ENCODE measurements at regions not wholly inside any gene's neighbourhood (a gene's known extent, or its start where the extent isn't known, plus 50 kb on each side); places are given as distances from the start of the nearest gene placed in this dataset.

DNA sequence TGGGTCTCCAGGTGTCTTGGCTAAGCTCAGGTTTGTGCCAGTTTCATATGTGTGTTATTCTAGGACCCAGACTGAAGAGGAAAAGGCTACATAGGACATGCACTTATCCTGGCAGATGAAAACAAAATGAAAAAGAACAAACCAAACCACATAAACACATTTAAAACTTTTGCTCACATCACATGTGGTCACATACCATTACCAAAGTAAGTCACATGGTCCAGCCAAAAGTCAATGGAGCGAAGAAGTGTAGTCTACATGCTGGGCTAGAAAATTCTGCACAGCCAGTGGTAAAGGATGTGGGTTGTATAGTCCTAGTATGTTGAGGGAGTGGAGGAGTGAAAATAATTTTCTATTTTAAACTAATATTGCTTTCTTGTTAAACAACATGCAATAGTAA lies 437.5 kb downstream of the BTBD3 start:
- no peaks in the 10 kb centered on the region for H3K9me3 ChIP-seq (ENCODE audit: control insufficient read depth, insufficient read depth, low read depth, low read length)
- H3K4me1 ChIP-seq (ENCODE audit: control insufficient read depth, insufficient read depth, low read length), result no peaks in the 10 kb centered on the region
- no peak overlapping the region for H3K27ac ChIP-seq (ENCODE audit: extremely low read depth, low read depth, low read length)
- ChIA-PET POLR2A (no interaction called here), CTCF (no interaction called here)
- H3K36me3 ChIP-seq (ENCODE audit: control insufficient read depth in 2 of 2, insufficient read depth in 1 of 2, low read length in 2 of 2), result no peaks in the 10 kb centered on the region
- TF ChIP-seq ZNF423 (tag by site-specific recombination; IDR thresholded peaks at IDR 0.05) (no peak), ZNF623 (tag by site-specific recombination; IDR thresholded peaks at IDR 0.05) (no peak), ZNF391 (tag by site-specific recombination; IDR thresholded peaks at IDR 0.05; ENCODE audit: borderline replicate concordance, low read depth) (no peak), SETDB1 (IDR thresholded peaks at IDR 0.05; ENCODE audit: insufficient read length, low read length) (no peak), ZNF426 (tag by site-specific recombination; IDR thresholded peaks at IDR 0.05) (no peak), GLI4 (tag by site-specific recombination; IDR thresholded peaks at IDR 0.05) (no peak), ZNF335 (tag by site-specific recombination; conservative IDR thresholded peaks at IDR 0.05) (no peak), ZNF596 (tag by site-specific recombination; IDR thresholded peaks at IDR 0.05) (no peak), KLF16 (tag by site-specific recombination; IDR thresholded peaks at IDR 0.05) (no peak), ZNF585B (tag by site-specific recombination; IDR thresholded peaks at IDR 0.05) (no peak), SP2 (tag by site-specific recombination; IDR thresholded peaks at IDR 0.05) (no peak), ELK4 (IDR thresholded peaks at IDR 0.05; ENCODE audit: borderline replicate concordance, low read depth, low read length) (no peak), ZFP69B (tag by site-specific recombination; IDR thresholded peaks at IDR 0.05) (no peak), ZNF776 (tag by site-specific recombination; IDR thresholded peaks at IDR 0.05; ENCODE audit: borderline replicate concordance) (no peak), ZNF530 (tag by site-specific recombination; IDR thresholded peaks at IDR 0.05; ENCODE audit: low read depth) (no peak), ZNF184 (tag by site-specific recombination; IDR thresholded peaks at IDR 0.05) (no peak)
- TF ChIP-seq, protein P1, sequence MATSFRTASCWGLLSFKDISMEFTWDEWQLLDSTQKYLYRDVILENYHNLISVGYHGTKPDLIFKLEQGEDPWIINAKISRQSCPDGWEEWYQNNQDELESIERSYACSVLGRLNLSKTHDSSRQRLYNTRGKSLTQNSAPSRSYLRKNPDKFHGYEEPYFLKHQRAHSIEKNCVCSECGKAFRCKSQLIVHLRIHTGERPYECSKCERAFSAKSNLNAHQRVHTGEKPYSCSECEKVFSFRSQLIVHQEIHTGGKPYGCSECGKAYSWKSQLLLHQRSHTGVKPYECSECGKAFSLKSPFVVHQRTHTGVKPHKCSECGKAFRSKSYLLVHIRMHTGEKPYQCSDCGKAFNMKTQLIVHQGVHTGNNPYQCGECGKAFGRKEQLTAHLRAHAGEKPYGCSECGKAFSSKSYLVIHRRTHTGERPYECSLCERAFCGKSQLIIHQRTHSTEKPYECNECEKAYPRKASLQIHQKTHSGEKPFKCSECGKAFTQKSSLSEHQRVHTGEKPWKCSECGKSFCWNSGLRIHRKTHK (tag by site-specific recombination; IDR thresholded peaks at IDR 0.05), result no peak
- no peak overlapping the region for H3K4me3 ChIP-seq (ENCODE audit: low read depth, low read length)

DNA sequence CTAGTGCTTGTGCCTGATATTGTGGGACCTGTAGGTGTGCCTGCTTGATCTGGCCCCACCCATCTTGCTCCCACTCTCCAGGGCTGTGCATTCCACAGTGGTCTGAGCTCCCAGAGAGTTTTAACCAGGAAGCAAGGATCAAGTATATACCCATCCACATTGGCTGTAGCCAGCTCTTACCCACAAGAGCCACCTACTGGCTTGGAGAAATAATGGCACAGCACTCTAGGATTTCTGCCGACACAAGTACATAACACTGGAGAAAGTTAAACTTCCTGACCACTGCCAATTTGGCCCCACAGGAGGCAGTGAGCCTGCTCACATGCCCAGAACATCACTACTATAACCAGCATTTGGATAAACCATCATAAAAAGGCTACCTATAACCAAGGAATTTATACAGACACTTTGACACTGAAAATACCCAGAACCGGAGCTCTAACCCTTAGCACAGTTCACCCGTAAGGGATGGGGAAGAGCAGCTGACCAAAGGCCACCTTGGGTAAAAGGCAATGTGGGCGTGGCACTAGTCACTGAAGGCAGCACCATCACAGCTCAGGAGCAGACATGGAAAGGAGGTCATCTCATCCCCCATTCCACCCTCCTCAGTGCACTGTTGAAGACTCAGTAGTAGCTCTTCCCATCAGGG lies 440.4 kb downstream of the BTBD3 start:
- Histone ChIP-seq H3K4me3 (ENCODE audit: low read depth, low read length) (no peak overlapping the region), H3K9me3 (ENCODE audit: control insufficient read depth, insufficient read depth, low read depth, low read length) (no peaks in the 10 kb centered on the region), H3K4me1 (ENCODE audit: control insufficient read depth, insufficient read depth, low read length) (no peaks in the 10 kb centered on the region), H3K36me3 (ENCODE audit: control insufficient read depth in 2 of 2, insufficient read depth in 1 of 2, low read length in 2 of 2) (no peaks in the 10 kb centered on the region), H3K27ac (ENCODE audit: extremely low read depth, low read depth, low read length) (no peak overlapping the region)
- ChIA-PET CTCF (interaction anchor here (0.7 to 1.1 kb wide), 5 partner anchors 32 to 773 kb away, joined by 3 to 8 read pairs (median 3); no protein-coding TSS in a partner anchor), POLR2A (no interaction called here)
- TF ChIP-seq ZBTB26 (tag by site-specific recombination; optimal IDR thresholded peaks at IDR 0.05) (no peak), ZNF202 (tag by site-specific recombination; IDR thresholded peaks at IDR 0.05; ENCODE audit: borderline replicate concordance) (no peak), ZNF132 (tag by site-specific recombination; IDR thresholded peaks at IDR 0.05; ENCODE audit: borderline replicate concordance) (no peak)
